Caco-2 (cell line): ENCODE measurements at regions not wholly inside any gene's neighbourhood (a gene's known extent, or its start where the extent isn't known, plus 50 kb on each side); places are given as distances from the start of the nearest gene placed in this dataset.

ENCODE experiments used
- BruUV-seq: library from RNA; stranded (reverse); fragments of 400-500 nt; replicated peaks from 2 replicates; lab custom pipeline; 2021; lab: Mats Ljungman, UMichigan
- CTCF ChIA-PET: fragments of 300-600 bp; sonication (Branson Sonifier 250); formaldehyde crosslinking; loops from one replicate; lab custom pipeline; 2022; ENCODE audit warnings: antibody characterized with exemption; lab: Charles Lee
- POLR2A ChIA-PET: fragments of 300-600 bp; sonication (Branson Sonifier 250); formaldehyde crosslinking; loops from one replicate; lab custom pipeline; 2022; ENCODE audit warnings: antibody characterized with exemption; lab: Charles Lee
- DNase-seq, 2 experiments: peaks; one replicate each; pipeline versions ENCODE4 v3.0.0 to v3.0.0-alpha.2; 2020 to 2022
- H3K27me3 ChIP-seq: replicated peaks from 2 replicates; pipeline ENCODE4 v1.6.0; 2011; ENCODE audit warnings: low read length; ENCODE audit not compliant: control insufficient read depth, insufficient read depth
- H3K36me3 ChIP-seq: 2 replicates; pipeline ENCODE4 v1.5.1; 2011; ENCODE audit warnings: low read length; ENCODE audit not compliant: control insufficient read depth, insufficient read depth
- H3K4me1 ChIP-seq: fragments of 250-450 bp; sonication (Bioruptor Pico); 2 replicates; pipeline ENCODE4 v1.5.1; 2020; ENCODE audit warnings: mild to moderate bottlenecking
- H3K4me3 ChIP-seq: 2 replicates; pipeline ENCODE4 v1.5.1; 2011; ENCODE audit warnings: low read depth, mild to moderate bottlenecking, control low read depth, low read length
- H3K9me3 ChIP-seq: fragments of 250-450 bp; sonication (Bioruptor Pico); 2 replicates; pipeline ENCODE4 v1.5.1; 2020; ENCODE audit warnings: mild to moderate bottlenecking, moderate library complexity
- H3K27ac Mint-ChIP-seq: one replicate; pipeline ENCODE4 v1.8.0; 2022; ENCODE audit warnings: mixed read lengths; ENCODE audit not compliant: unreplicated experiment
- H3K27me3 Mint-ChIP-seq: one replicate; pipeline ENCODE4 v1.8.0; 2022; ENCODE audit warnings: mixed read lengths; ENCODE audit not compliant: insufficient read depth, unreplicated experiment
- H3K36me3 Mint-ChIP-seq: one replicate; pipeline ENCODE4 v1.8.0; 2022; ENCODE audit warnings: mild to moderate bottlenecking, mixed read lengths; ENCODE audit not compliant: insufficient read depth, unreplicated experiment
- H3K4me1 Mint-ChIP-seq: one replicate; pipeline ENCODE4 v1.8.0; 2022; ENCODE audit warnings: low read depth, mixed read lengths; ENCODE audit not compliant: unreplicated experiment
- H3K4me3 Mint-ChIP-seq: one replicate; pipeline ENCODE4 v1.8.0; 2022; ENCODE audit warnings: mild to moderate bottlenecking, moderate library complexity, mixed read lengths; ENCODE audit not compliant: unreplicated experiment
- H3K9me3 Mint-ChIP-seq: one replicate; pipeline ENCODE4 v1.8.0; 2022; ENCODE audit warnings: mixed read lengths; ENCODE audit not compliant: unreplicated experiment
- intact Hi-C: fragments of 100-400 bp; cut with micrococcal nuclease; formaldehyde crosslinking; loops from one replicate; pipeline ENCODE4 v1.10.0; 2022; ENCODE audit not compliant: unreplicated experiment
- TF ChIP-seq, protein P1 (sequence below), 2 experiments: fragments of 200-600 bp in 1 of 2; IDR thresholded peaks; 1 replicate in 1 of 2; 2 replicates in 1 of 2; pipeline versions ENCODE4 v1.5.1 to v1.8.0; 2011 to 2022; ENCODE audit warnings: antibody characterized with exemption in 1 of 2, control low read depth in 1 of 2, inconsistent platforms in 1 of 2, low read depth in 1 of 2, low read length in 1 of 2, mild to moderate bottlenecking in 1 of 2, moderate library complexity in 1 of 2; ENCODE audit not compliant: insufficient read depth in 1 of 2, severe bottlenecking in 1 of 2, unreplicated experiment in 1 of 2

DNA sequence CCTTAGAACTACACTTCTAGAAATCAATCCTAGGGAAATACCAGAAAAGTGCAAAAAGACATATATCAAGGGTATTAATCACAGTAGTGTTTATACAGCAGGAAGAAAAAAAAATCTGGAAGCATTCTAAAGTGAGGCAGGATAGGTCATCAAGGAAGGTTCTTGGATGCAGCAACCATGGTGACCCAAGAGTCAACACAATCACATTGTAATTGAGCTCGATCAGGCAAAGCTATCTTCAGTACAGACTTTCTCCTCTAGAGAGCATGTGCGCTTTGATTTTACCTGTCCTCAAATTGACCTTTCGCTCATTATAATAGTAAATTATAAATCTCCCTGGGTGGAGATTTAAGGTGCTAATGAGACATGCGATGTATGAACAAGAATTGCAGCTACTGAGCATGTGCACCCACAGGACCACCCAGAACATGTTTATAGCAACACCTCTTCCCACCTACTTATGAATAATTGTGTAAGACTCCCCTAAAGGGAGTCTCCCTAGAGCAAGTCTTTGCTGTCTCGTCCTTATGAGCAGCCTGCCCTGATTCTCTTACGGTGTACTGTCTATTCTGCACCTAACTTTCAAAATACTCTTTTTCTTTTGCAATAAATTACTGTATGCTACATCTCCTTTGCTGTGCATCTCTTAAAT, 297.7 kb downstream of the ATPSCKMT start:
- TF ChIP-seq, protein P1, sequence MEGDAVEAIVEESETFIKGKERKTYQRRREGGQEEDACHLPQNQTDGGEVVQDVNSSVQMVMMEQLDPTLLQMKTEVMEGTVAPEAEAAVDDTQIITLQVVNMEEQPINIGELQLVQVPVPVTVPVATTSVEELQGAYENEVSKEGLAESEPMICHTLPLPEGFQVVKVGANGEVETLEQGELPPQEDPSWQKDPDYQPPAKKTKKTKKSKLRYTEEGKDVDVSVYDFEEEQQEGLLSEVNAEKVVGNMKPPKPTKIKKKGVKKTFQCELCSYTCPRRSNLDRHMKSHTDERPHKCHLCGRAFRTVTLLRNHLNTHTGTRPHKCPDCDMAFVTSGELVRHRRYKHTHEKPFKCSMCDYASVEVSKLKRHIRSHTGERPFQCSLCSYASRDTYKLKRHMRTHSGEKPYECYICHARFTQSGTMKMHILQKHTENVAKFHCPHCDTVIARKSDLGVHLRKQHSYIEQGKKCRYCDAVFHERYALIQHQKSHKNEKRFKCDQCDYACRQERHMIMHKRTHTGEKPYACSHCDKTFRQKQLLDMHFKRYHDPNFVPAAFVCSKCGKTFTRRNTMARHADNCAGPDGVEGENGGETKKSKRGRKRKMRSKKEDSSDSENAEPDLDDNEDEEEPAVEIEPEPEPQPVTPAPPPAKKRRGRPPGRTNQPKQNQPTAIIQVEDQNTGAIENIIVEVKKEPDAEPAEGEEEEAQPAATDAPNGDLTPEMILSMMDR (IDR thresholded peaks at IDR 0.05; ENCODE audit: insufficient read depth in 1 of 2, low read depth in 1 of 2, low read length in 1 of 2, severe bottlenecking in 1 of 2, unreplicated experiment in 1 of 2), result no peak
- no peaks in the 10 kb centered on the region for H3K9me3 ChIP-seq
- H3K27me3 Mint-ChIP-seq, result no peaks in the 10 kb centered on the region
- POLR2A ChIA-PET, result no interaction called here
- H3K36me3 Mint-ChIP-seq, result no peaks in the 10 kb centered on the region
- no peak for DNase-seq
- no peak overlapping the region for H3K4me3 ChIP-seq
- intact Hi-C loops, result no loop called here
- H3K4me1 Mint-ChIP-seq, result no peaks in the 10 kb centered on the region
- H3K27me3 ChIP-seq, result no peaks in the 10 kb centered on the region; the same call in 1 of the 2 replicates
- H3K36me3 ChIP-seq, result no peaks in the 10 kb centered on the region
- no TSS peak for BruUV-seq
- no peak overlapping the region for H3K4me3 Mint-ChIP-seq
- no peaks in the 10 kb centered on the region for H3K9me3 Mint-ChIP-seq
- CTCF ChIA-PET, result no interaction called here
- H3K4me1 ChIP-seq, result no peaks in the 10 kb centered on the region
- no peak overlapping the region for H3K27ac Mint-ChIP-seq

DNA sequence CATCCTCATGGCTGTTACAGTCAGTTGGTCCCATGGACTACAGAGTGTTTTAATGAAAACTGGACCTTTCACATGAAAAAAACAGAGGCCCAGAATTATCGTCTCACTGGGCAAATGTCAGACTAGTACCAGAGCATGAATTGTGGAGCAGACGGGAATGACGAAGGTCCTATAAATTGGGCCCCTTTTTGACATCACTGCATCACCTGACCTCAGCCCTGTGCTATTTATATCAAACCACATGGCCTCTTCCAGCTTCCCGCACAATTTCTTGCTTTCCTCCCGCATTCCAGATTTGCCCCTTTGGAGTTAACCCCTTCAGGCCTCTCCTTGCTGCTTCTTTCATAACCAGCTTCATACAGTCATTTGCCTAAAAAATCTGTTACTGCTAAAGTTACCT, 301.7 kb downstream of the ATPSCKMT start:
- Histone ChIP-seq H3K9me3 (no peaks in the 10 kb centered on the region), H3K4me1 (no peaks in the 10 kb centered on the region), H3K36me3 (no peaks in the 10 kb centered on the region), H3K4me3 (no peak overlapping the region), H3K27me3 (no peaks in the 10 kb centered on the region; the same call in 1 of the 2 replicates)
- H3K4me1 Mint-ChIP-seq, result no peaks in the 10 kb centered on the region
- no TSS peak for BruUV-seq
- no peak overlapping the region for H3K27ac Mint-ChIP-seq
- no peak overlapping the region for H3K4me3 Mint-ChIP-seq
- intact Hi-C loops, result no loop called here
- no peaks in the 10 kb centered on the region for H3K9me3 Mint-ChIP-seq
- no peaks in the 10 kb centered on the region for H3K36me3 Mint-ChIP-seq
- ChIA-PET POLR2A (no interaction called here), CTCF (no interaction called here)
- DNase-seq, result no peak
- TF ChIP-seq, protein P1 (IDR thresholded peaks at IDR 0.05; ENCODE audit: insufficient read depth in 1 of 2, low read depth in 1 of 2, low read length in 1 of 2, severe bottlenecking in 1 of 2, unreplicated experiment in 1 of 2), result no peak
- no peaks in the 10 kb centered on the region for H3K27me3 Mint-ChIP-seq

DNA sequence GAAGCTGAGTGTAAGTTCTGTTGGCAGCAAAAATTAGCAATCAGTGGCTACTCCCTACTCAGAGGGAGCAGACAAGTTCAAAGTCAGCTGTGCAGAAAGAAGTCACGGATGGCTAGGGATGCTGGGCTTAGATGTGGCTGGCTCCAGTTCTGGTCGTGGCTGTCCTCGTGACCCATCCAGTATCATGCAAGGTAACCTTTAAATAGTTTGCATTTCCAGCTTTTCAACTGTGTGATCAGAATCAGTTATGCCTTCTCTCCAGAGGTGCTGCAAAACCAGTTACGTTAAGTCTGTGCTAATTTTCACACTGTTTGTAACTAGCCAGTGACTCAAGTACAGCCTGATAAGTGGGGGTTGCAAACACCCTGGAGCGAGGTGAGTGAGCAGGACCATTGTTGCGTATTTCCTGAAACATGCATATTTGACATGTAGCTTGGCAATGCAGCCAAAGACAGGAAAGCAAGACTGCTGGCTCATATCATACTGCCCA, 302.4 kb downstream of the ATPSCKMT start:
- no peaks in the 10 kb centered on the region for H3K27me3 Mint-ChIP-seq
- BruUV-seq, result no TSS peak
- H3K9me3 Mint-ChIP-seq, result no peaks in the 10 kb centered on the region

More for the DNA sequence above, 302.4 kb downstream of the ATPSCKMT start:
- DNase-seq, result no peak
- Histone ChIP-seq H3K27me3 (no peaks in the 10 kb centered on the region; the same call in 1 of the 2 replicates), H3K36me3 (no peaks in the 10 kb centered on the region), H3K9me3 (no peaks in the 10 kb centered on the region), H3K4me3 (no peak overlapping the region), H3K4me1 (no peaks in the 10 kb centered on the region)
- Mint-ChIP-seq H3K36me3 (no peaks in the 10 kb centered on the region), H3K27ac (no peak overlapping the region), H3K4me3 (no peak overlapping the region), H3K4me1 (no peaks in the 10 kb centered on the region)
- CTCF ChIA-PET, result no interaction called here
- POLR2A ChIA-PET, result no interaction called here
- TF ChIP-seq, protein P1 (IDR thresholded peaks at IDR 0.05; ENCODE audit: insufficient read depth in 1 of 2, low read depth in 1 of 2, low read length in 1 of 2, severe bottlenecking in 1 of 2, unreplicated experiment in 1 of 2), result no peak
- intact Hi-C loops, result no loop called here
